ENCODE measurements at regions not wholly inside any gene's neighbourhood (a gene's known extent, or its start where the extent isn't known, plus 50 kb on each side); places are given as distances from the start of the nearest gene placed in this dataset.

- TF ChIP-seq EZH2 (IDR thresholded peaks at IDR 0.05; ENCODE audit: insufficient read depth, poor library complexity, severe bottlenecking) (no peak), EZH2phosphoT487 (IDR thresholded peaks at IDR 0.05; ENCODE audit: insufficient read depth, low read depth) (no peak)
These were observed 423.9 kb downstream of the GLRX3 start for GRCh38 chr10:130560116-130560515.

All from GM23248 (cell line).